Stimulated activated memory B cell treated with anti-CD40 and anti-IgM and Interleukin-4, amounts not matched to agents 10 μg/mL and 1 μg/mL and 100 μg/mL, for 72 hours (primary cell): ENCODE measurements at regions not wholly inside any gene's neighbourhood (a gene's known extent, or its start where the extent isn't known, plus 50 kb on each side); places are given as distances from the start of the nearest gene placed in this dataset.

Experiments used
- ATAC-seq: fragments of 150-1000 bp; cut with Tn5 transposase; 2 replicates; pipeline ENCODE4 v1.10.0; 2021
- H3K27ac Mint-ChIP-seq: one replicate; pipeline ENCODE4 v1.8.0; 2022; ENCODE audit warnings: mild to moderate bottlenecking, mixed read lengths
- H3K27me3 Mint-ChIP-seq: one replicate; pipeline ENCODE4 v1.8.0; 2022; ENCODE audit warnings: mixed read lengths
- H3K36me3 Mint-ChIP-seq: one replicate; pipeline ENCODE4 v1.8.0; 2022; ENCODE audit warnings: mixed read lengths
- H3K4me1 Mint-ChIP-seq: one replicate; pipeline ENCODE4 v1.8.0; 2022; ENCODE audit warnings: mixed read lengths
- H3K4me3 Mint-ChIP-seq: one replicate; pipeline ENCODE4 v1.8.0; 2022; ENCODE audit warnings: mild to moderate bottlenecking, moderate library complexity, mixed read lengths
- H3K9me3 Mint-ChIP-seq: one replicate; pipeline ENCODE4 v1.8.0; 2022; ENCODE audit warnings: mixed read lengths

- ATAC-seq: no peak
- H3K4me1 Mint-ChIP-seq: no peaks in the 10 kb centered on the region
- H3K9me3 Mint-ChIP-seq: no peaks in the 10 kb centered on the region
- no peaks in the 10 kb centered on the region for H3K36me3 Mint-ChIP-seq
- H3K4me3 Mint-ChIP-seq: no peak overlapping the region
- no peaks in the 10 kb centered on the region for H3K27me3 Mint-ChIP-seq
- H3K27ac Mint-ChIP-seq: no peak overlapping the region
Measured at GRCh38 chr3:36302158-36302509, 78.2 kb upstream of the STAC start.

- Mint-ChIP-seq H3K9me3 (no peaks in the 10 kb centered on the region), H3K4me3 (no peak overlapping the region), H3K27ac (no peak overlapping the region), H3K4me1 (no peaks in the 10 kb centered on the region), H3K36me3 (no peaks in the 10 kb centered on the region), H3K27me3 (no peaks in the 10 kb centered on the region)
- no peak for ATAC-seq
Measured at GRCh38 chr3:36302626-36303025, 77.7 kb upstream of the STAC start.

GRCh38 chr3:36303286-36303685, 77.0 kb upstream of the STAC start:
- H3K4me1 Mint-ChIP-seq: no peaks in the 10 kb centered on the region
- no peaks in the 10 kb centered on the region for H3K27me3 Mint-ChIP-seq
- H3K9me3 Mint-ChIP-seq: no peaks in the 10 kb centered on the region
- no peak overlapping the region for H3K27ac Mint-ChIP-seq
- ATAC-seq: no peak
- H3K4me3 Mint-ChIP-seq: no peak overlapping the region
- no peaks in the 10 kb centered on the region for H3K36me3 Mint-ChIP-seq

- H3K27me3 Mint-ChIP-seq: no peaks in the 10 kb centered on the region
- no peaks in the 10 kb centered on the region for H3K9me3 Mint-ChIP-seq
- H3K4me3 Mint-ChIP-seq: no peak overlapping the region
- no peak for ATAC-seq
- no peak overlapping the region for H3K27ac Mint-ChIP-seq
- no peaks in the 10 kb centered on the region for H3K36me3 Mint-ChIP-seq
- no peaks in the 10 kb centered on the region for H3K4me1 Mint-ChIP-seq
Measured at GRCh38 chr3:36305929-36306520, 74.3 kb upstream of the STAC start.

- Mint-ChIP-seq H3K9me3 (no peaks in the 10 kb centered on the region), H3K36me3 (no peaks in the 10 kb centered on the region), H3K4me1 (no peaks in the 10 kb centered on the region), H3K27me3 (no peaks in the 10 kb centered on the region), H3K27ac (no peak overlapping the region), H3K4me3 (no peak overlapping the region)
- no peak for ATAC-seq
Measured at GRCh38 chr3:36309092-36309491, 71.2 kb upstream of the STAC start.

- no peak overlapping the region for H3K4me3 Mint-ChIP-seq
- ATAC-seq: no peak
- H3K9me3 Mint-ChIP-seq: peaks cover 5% of the 10 kb centered on the region
- H3K27me3 Mint-ChIP-seq: no peaks in the 10 kb centered on the region
- no peak overlapping the region for H3K27ac Mint-ChIP-seq
- H3K36me3 Mint-ChIP-seq: no peaks in the 10 kb centered on the region
- no peaks in the 10 kb centered on the region for H3K4me1 Mint-ChIP-seq
Measured at GRCh38 chr3:36312351-36312750, 68.0 kb upstream of the STAC start.

- Mint-ChIP-seq H3K27me3 (no peaks in the 10 kb centered on the region), H3K36me3 (no peaks in the 10 kb centered on the region), H3K27ac (no peak overlapping the region), H3K9me3 (peaks cover 7% of the 10 kb centered on the region), H3K4me1 (no peaks in the 10 kb centered on the region), H3K4me3 (no peak overlapping the region)
- ATAC-seq: peak; percentile 61
Measured at GRCh38 chr3:36317915-36318314, 62.4 kb upstream of the STAC start.

GRCh38 chr3:36318621-36319200, 61.6 kb upstream of the STAC start:
- no peaks in the 10 kb centered on the region for H3K4me1 Mint-ChIP-seq
- H3K27me3 Mint-ChIP-seq: no peaks in the 10 kb centered on the region
- no peaks in the 10 kb centered on the region for H3K36me3 Mint-ChIP-seq
- ATAC-seq: no peak
- no peak overlapping the region for H3K4me3 Mint-ChIP-seq
- H3K27ac Mint-ChIP-seq: no peak overlapping the region
- H3K9me3 Mint-ChIP-seq: peaks cover 9% of the 10 kb centered on the region

GRCh38 chr3:36319680-36320079, 60.6 kb upstream of the STAC start:
- Mint-ChIP-seq H3K27ac (no peak overlapping the region), H3K9me3 (peaks cover 11% of the 10 kb centered on the region)
- ATAC-seq: no peak

More at GRCh38 chr3:36319680-36320079, 60.6 kb upstream of the STAC start:
- Mint-ChIP-seq H3K27me3 (no peaks in the 10 kb centered on the region), H3K36me3 (no peaks in the 10 kb centered on the region), H3K4me3 (no peak overlapping the region), H3K4me1 (no peaks in the 10 kb centered on the region)
